Renal cortex interstitium (tissue), 11 donors: ENCODE measurements at regions not wholly inside any gene's neighbourhood (a gene's known extent, or its start where the extent isn't known, plus 50 kb on each side); places are given as distances from the start of the nearest gene placed in this dataset.
"Not testable (repeated sequence)": the region's sequence is repeated elsewhere in the genome, so short reads cannot be mapped to it uniquely, and the experiment has no call there.

Experiments used
- DNase-seq, 11 donors: peaks; one replicate each; pipeline ENCODE4 v3.0.0-alpha.2; 2013; ENCODE audit warnings: low read depth in 9 of 11, low spot score in 4 of 11; ENCODE audit errors: extremely low read depth in 1 of 11

GRCh38 chr2:89785528-89785927, 1094.1 kb downstream of the RPIA start:
- not testable (repeated sequence) for DNase-seq

- not testable (repeated sequence) for DNase-seq
Measured at GRCh38 chr2:89786642-89787041, 1095.2 kb downstream of the RPIA start.

GRCh38 chr2:89795530-89795929, 1104.1 kb downstream of the RPIA start:
- DNase-seq, result not testable (repeated sequence)

- no peak for DNase-seq
Measured at GRCh38 chr2:89797320-89798038, 1106.0 kb downstream of the RPIA start.

- DNase-seq, result not testable (repeated sequence)
Measured at GRCh38 chr2:89801207-89801606, 1109.7 kb downstream of the RPIA start.

GRCh38 chr2:89806363-89806762, 1114.9 kb downstream of the RPIA start:
- DNase-seq, result not testable (repeated sequence)

DNA sequence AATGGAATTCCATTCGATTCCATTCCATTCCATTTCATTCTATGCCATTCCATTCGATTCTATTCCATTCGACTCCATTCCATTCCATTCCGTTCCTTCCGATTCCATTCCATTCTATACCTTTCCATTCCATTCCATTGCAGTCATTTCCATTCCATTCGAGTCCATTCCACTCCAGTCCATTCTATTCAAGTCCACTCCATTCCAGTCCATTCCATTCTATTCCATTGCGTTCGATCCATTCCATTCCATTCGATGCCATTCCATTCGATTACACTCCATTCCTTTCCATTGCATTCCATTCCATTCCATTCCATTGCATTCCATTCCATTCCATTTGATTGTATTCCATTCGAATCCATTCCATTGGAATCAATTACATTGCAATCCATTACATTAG, 1119.8 kb downstream of the RPIA start:
- no peak for DNase-seq

DNA sequence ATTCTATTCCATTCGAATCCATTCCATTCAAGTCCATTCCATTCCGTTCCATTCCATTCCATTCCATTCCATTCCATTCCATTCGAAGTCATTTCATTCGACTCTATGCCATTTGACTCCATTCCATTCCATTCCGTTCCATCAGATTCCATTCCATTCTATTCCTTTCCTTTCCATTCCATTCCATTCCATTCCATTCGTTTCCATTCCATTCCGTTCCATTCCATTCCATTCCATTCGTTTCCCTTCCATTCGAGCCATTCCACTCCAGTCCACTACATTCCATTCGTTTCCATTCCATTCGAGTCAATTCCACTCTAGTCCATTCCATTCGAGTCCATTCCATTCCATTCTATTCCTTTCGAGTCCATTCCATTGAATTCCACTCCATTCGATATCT, 1120.4 kb downstream of the RPIA start:
- not testable (repeated sequence) for DNase-seq

DNA sequence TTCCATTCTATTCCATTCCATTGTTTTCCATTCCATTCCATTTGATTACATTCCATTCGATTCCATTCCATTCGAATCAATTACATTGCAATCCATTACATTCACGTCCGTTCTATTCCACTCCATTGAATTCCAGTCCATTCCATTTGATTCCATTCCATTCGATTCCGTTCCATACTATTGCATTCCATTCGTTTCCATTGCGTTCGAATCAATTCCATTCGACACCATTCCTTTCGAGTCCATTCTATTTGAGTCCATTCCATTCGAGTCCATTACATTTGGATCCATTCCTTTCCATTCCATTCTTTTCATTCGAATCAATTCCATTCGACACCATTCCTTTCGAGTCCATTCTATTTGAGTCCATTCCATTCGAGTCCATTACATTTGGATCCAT, 1122.9 kb downstream of the RPIA start:
- DNase-seq, result not testable (repeated sequence)

- no peak for DNase-seq
Measured at GRCh38 chr2:89818873-89819272, 1127.4 kb downstream of the RPIA start.

GRCh38 chr2:89819809-89820208, 1128.3 kb downstream of the RPIA start:
- DNase-seq, result no peak

DNA sequence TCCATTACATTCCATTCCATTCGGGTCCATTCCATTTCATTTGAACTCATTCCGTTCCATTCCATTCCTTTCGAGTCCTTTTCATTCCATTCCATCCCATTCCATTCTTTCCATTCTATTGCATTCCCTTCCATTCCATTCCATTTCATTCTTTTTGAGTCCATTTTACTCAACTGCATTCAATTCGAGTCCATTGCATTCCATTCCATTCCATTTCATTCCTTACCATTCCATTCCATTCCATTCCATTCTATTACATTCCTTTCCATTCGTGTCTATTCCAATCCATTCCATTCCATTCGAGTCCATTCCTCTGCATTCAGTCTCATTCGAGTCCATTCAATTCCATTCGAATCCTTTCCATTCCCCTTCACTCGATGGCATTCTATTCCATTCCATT, 1128.8 kb downstream of the RPIA start:
- DNase-seq, result no peak

DNA sequence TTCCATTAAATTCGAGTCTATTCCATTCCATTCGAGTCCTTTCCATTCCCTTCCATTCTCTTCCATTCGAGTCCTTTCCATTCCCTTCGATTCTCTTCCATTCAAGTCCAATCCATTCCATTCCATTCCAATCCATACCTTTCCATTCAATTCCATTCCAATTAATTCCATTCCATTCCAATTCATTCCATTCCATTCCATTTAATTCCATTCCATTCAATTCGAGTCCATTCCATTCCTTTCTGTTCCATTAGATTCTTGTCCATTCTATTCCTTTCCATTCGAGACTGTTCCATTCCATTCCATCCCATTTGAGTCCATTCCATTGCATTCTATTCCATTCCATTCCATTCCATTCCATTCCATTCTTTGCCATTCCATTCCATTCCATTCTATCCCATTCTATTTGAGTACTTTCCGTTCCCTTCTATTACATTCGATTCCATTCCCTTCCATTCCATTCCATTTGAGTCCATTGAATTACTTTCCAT, 1130.0 kb downstream of the RPIA start:
- no peak for DNase-seq

DNA sequence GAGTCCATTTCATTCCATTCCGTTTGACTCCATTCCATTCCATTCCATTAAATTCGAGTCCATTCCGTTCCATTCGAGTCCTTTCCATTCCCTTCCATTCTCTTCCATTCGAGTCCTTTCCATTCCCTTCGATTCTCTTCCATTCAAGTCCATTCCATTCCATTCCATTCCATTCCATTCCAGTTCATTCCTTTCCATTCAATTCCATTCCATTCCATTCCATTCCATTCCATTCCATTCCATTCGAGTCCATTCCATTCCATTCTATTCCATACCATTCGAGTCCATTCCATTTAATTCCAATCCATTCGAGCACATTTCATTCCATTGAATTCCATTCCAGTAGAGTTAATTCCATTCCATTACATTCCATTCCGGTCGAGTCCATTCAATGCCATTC, 1130.9 kb downstream of the RPIA start:
- not testable (repeated sequence) for DNase-seq

DNA sequence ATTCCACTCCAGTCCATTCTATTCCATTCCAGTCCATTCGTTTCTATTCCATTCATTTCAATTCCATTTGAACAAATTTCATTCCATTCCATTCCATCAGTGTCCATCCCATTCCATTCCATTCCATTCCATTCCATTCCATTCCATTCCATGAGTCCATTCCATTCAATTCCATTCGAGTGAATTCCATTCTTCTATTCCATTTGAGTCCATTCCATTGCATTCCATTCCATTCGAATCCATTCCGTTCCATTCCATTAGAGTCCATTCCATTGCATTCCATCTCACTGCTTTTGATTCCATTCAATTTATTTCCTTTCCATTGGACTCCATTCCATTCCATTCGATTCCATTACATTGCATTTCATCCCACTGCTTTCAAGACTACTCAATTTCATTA, 1132.1 kb downstream of the RPIA start:
- DNase-seq, result no peak

GRCh38 chr2:89825034-89825433, 1133.6 kb downstream of the RPIA start:
- no peak for DNase-seq

GRCh38 chr2:89826741-89827140, 1135.3 kb downstream of the RPIA start:
- not testable (repeated sequence) for DNase-seq

GRCh38 chr2:89827829-89828228, 1136.4 kb downstream of the RPIA start:
- DNase-seq, result not testable (repeated sequence)

DNA sequence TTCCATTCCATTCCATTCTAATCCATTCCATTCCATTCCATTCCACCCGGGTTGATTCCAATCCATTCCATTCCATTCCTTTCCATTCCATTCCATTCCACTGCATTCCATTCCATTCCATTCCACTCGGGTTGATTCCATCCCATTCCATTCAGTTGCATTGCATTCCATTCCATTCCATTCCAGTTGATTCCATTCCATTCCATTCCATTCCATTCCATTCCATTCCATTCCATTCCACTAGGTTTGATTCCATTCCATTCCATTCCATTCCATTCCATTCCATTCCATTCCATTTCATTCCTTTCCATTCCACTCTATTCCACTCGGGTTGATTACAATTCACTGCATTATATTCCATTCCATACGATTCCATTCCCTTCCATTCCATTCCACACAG, 1136.9 kb downstream of the RPIA start:
- DNase-seq, result not testable (repeated sequence)

DNA sequence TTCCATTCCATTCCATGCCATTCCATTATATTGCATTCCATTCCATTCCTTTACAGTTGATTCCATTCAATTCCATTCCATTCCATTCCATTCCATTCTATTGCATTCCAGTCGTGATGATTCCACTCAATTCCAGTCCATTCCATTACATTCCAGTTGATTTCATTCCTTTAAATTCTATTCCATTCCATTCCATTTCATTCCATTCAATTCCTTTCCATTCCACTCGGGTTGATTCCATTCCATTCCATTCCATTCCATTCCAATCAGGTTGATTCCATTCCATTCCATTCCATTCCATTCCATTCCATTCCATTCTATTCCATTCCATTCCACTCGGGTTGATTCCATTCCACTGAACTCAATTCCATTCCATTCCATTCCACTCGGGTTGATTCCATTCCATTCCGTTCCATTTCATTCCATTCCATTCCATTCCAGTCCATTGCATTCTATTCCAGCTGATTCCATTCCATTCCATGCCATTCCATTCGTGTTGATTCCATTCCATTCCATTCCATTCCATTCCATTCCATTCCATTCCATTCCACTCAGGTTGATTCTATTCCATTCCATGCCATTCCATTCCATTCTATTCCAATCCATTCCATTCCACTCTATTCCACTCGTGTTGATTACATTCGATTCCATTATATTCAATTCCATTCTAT, 1137.6 kb downstream of the RPIA start:
- not testable (repeated sequence) for DNase-seq

GRCh38 chr2:89829828-89830227, 1138.4 kb downstream of the RPIA start:
- no peak for DNase-seq
